ENCODE measurements at regions not wholly inside any gene's neighbourhood (a gene's known extent, or its start where the extent isn't known, plus 50 kb on each side); places are given as distances from the start of the nearest gene placed in this dataset.

DNA sequence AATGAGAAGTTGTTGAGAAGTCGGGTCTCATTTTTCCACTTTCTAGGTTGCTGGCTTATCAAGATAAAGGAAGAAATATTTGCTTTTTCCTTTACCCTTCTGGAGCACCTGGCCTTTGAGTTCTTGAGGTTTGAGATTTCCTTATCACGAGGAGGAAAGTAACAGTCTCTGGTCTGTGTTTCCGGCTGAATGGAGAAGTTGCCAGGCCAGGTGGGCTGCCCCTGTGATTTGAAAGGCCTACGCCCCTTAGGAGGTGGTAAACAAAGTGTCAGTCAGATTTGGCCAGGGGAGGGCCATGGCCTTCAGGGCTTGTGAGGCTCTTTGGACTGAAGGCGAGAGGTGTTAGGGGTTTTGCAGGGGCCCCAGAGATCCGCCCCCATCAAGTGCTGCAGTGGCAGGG is 156.7 kb upstream of the HAAO start:
- TF ChIP-seq, protein P1, sequence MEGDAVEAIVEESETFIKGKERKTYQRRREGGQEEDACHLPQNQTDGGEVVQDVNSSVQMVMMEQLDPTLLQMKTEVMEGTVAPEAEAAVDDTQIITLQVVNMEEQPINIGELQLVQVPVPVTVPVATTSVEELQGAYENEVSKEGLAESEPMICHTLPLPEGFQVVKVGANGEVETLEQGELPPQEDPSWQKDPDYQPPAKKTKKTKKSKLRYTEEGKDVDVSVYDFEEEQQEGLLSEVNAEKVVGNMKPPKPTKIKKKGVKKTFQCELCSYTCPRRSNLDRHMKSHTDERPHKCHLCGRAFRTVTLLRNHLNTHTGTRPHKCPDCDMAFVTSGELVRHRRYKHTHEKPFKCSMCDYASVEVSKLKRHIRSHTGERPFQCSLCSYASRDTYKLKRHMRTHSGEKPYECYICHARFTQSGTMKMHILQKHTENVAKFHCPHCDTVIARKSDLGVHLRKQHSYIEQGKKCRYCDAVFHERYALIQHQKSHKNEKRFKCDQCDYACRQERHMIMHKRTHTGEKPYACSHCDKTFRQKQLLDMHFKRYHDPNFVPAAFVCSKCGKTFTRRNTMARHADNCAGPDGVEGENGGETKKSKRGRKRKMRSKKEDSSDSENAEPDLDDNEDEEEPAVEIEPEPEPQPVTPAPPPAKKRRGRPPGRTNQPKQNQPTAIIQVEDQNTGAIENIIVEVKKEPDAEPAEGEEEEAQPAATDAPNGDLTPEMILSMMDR (conservative IDR thresholded peaks at IDR 0.05; ENCODE audit: low read length): no peak
- no peak for TF ChIP-seq EZH2phosphoT487 (IDR thresholded peaks at IDR 0.05; ENCODE audit: borderline replicate concordance, low read depth, low read length)

Measured in OCI-LY7 (cell line).